Neural crest cell (in vitro differentiated cells): ENCODE measurements at regions not wholly inside any gene's neighbourhood (a gene's known extent, or its start where the extent isn't known, plus 50 kb on each side); places are given as distances from the start of the nearest gene placed in this dataset.

Experiments used
- DNase-seq: peaks from one replicate; pipeline ENCODE4 v3.0.0; 2021; ENCODE audit warnings: low read depth, mixed read lengths, low spot score
- H3K27ac Mint-ChIP-seq: one replicate; pipeline ENCODE4 v1.8.0; 2021; ENCODE audit warnings: mild to moderate bottlenecking, mixed read lengths; ENCODE audit not compliant: unreplicated experiment
- H3K27me3 Mint-ChIP-seq: 2 replicates; pipeline ENCODE4 v1.8.0; 2021; ENCODE audit warnings: low read depth, mild to moderate bottlenecking, mixed read lengths
- H3K36me3 Mint-ChIP-seq: 2 replicates; pipeline ENCODE4 v1.8.0; 2021; ENCODE audit warnings: low read depth, mild to moderate bottlenecking, mixed read lengths
- H3K4me1 Mint-ChIP-seq: 2 replicates; pipeline ENCODE4 v1.8.0; 2021; ENCODE audit warnings: mixed read lengths
- H3K4me3 Mint-ChIP-seq: one replicate; pipeline ENCODE4 v1.8.0; 2021; ENCODE audit warnings: mild to moderate bottlenecking, mixed read lengths
- H3K9me3 Mint-ChIP-seq: 2 replicates; pipeline ENCODE4 v1.8.0; 2021; ENCODE audit warnings: mixed read lengths
- TF ChIP-seq, protein P1 (sequence below): fragments of 200-600 bp; sonication (generic); conservative IDR thresholded peaks from 2 replicates; pipeline ENCODE4 v1.5.0; 2021; ENCODE audit warnings: antibody characterized with exemption, mild to moderate bottlenecking

DNA sequence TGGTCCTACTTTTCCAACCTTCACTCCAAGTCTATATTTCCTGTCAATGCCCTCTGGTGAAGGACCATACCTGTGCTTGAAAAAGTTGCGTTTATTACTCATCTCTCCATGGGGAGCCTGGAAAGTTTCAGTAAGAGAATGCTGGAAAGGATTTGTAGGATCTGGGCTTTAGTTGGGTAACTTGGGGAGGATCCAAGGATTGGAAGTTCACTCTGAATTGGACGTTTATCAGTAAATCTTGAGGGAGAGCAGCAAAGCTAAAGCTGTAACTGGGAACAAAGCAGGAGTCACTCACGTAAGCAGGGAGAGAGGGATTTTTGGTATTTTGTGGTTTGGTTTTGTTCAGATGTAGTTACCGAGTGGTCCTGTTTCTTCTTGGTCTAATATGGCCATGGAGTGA is 51.4 kb upstream of the NPVF start:
- Mint-ChIP-seq H3K9me3 (no peaks in the 10 kb centered on the region), H3K27me3 (no peaks in the 10 kb centered on the region), H3K4me3 (no peak overlapping the region), H3K27ac (no peak overlapping the region), H3K36me3 (no peaks in the 10 kb centered on the region), H3K4me1 (no peaks in the 10 kb centered on the region)
- DNase-seq = no peak
- TF ChIP-seq, protein P1, sequence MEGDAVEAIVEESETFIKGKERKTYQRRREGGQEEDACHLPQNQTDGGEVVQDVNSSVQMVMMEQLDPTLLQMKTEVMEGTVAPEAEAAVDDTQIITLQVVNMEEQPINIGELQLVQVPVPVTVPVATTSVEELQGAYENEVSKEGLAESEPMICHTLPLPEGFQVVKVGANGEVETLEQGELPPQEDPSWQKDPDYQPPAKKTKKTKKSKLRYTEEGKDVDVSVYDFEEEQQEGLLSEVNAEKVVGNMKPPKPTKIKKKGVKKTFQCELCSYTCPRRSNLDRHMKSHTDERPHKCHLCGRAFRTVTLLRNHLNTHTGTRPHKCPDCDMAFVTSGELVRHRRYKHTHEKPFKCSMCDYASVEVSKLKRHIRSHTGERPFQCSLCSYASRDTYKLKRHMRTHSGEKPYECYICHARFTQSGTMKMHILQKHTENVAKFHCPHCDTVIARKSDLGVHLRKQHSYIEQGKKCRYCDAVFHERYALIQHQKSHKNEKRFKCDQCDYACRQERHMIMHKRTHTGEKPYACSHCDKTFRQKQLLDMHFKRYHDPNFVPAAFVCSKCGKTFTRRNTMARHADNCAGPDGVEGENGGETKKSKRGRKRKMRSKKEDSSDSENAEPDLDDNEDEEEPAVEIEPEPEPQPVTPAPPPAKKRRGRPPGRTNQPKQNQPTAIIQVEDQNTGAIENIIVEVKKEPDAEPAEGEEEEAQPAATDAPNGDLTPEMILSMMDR = no peak

DNA sequence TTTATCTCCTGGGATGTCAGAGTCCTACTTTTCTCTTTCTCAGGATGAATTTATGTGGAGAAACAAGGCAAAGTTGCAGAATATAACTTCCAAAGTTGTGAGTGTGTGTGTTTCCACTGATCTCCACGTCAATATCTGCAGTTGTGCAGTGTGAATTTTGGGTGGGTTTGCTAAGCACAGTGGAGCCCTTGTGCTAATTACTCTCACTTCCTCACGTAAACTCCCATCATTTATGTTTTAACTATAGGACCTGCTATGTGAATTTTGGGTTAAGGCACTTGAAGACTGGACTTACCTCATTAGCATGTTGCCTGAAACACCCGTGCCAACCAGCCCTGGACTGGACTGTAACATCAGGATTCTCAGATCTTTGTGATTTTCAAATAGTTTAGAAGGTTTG is 51.9 kb upstream of the NPVF start:
- Mint-ChIP-seq H3K27me3 (no peaks in the 10 kb centered on the region), H3K36me3 (no peaks in the 10 kb centered on the region)

DNA sequence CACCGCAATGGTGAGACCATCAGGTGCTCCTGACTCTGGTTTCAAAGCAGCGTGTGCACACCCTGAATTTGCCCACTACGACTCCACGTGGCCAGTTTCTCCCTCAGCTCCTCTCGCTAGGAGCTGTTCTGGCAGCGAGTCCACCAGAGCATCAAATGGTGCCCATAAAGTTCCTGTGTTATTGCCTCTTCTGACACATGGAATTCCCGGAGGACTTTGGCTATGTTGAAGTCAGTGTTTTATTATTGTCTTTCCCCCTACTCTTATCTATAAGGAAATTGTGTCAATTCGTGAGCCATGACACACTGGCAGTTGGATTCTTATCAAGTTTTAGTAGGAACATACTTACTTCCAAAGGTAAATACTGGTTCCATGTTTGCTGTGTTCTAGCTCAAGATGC is 53.9 kb upstream of the NPVF start:
- DNase-seq = no peak
- Mint-ChIP-seq H3K4me1 (no peaks in the 10 kb centered on the region), H3K36me3 (no peaks in the 10 kb centered on the region), H3K27ac (no peak overlapping the region), H3K9me3 (no peaks in the 10 kb centered on the region), H3K27me3 (no peaks in the 10 kb centered on the region), H3K4me3 (no peak overlapping the region)
- TF ChIP-seq, protein P1 = no peak

More for the DNA sequence above, 51.9 kb upstream of the NPVF start:
- no peak overlapping the region for H3K4me3 Mint-ChIP-seq
- H3K27ac Mint-ChIP-seq = no peak overlapping the region
- H3K9me3 Mint-ChIP-seq = no peaks in the 10 kb centered on the region
- TF ChIP-seq, protein P1 = no peak
- no peak for DNase-seq
- no peaks in the 10 kb centered on the region for H3K4me1 Mint-ChIP-seq

DNA sequence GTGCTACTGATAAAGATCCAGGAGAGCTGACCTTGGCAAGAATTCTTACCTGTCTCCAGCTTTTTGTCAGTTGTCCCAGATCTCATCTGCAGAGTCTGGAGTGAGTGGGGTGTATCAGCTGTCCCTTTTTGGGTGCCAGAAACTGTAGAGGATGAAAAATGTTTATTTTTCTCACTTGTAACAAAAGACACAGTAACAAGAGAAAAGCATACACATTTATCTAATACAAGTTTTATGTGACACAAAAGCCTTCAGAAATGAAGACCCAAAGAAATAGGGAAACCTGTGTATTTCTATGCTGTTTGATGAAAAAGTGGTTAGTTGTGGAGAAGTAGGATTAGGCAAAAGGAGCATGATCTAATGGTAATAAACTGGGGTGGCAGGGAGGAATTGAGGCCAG is 58.5 kb upstream of the NPVF start:
- TF ChIP-seq, protein P1 = no peak
- no peak for DNase-seq
- peaks cover 3% of the 10 kb centered on the region for H3K9me3 Mint-ChIP-seq
- H3K36me3 Mint-ChIP-seq = no peaks in the 10 kb centered on the region
- no peaks in the 10 kb centered on the region for H3K4me1 Mint-ChIP-seq
- H3K4me3 Mint-ChIP-seq = no peak overlapping the region
- no peaks in the 10 kb centered on the region for H3K27me3 Mint-ChIP-seq
- H3K27ac Mint-ChIP-seq = no peak overlapping the region

DNA sequence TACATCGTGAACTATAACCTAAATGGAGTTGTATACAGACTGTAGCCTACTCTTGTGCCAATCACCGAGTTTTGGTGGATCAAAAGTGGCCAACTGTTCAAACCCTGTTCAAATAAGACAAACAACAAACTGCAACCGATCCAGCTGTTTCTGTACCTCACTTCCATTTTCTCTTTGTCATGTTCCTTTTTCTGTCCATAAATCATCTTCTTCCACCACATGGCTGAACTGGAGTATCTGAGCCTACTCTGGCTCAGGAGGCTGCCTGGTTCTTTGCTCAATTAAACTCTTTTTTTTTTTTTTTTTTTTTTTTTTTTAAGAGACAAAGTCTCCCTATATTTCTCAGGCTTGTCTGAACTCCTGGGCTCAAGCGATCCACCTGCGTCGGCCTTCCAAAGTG is 59.0 kb upstream of the NPVF start:
- Mint-ChIP-seq H3K27ac (no peak overlapping the region), H3K36me3 (no peaks in the 10 kb centered on the region), H3K4me1 (no peaks in the 10 kb centered on the region), H3K27me3 (no peaks in the 10 kb centered on the region), H3K9me3 (peaks cover 3% of the 10 kb centered on the region), H3K4me3 (no peak overlapping the region)
- DNase-seq = no peak
- TF ChIP-seq, protein P1 = no peak
